Effector memory CD4-positive, alpha-beta T cell (primary cell): ENCODE measurements at regions not wholly inside any gene's neighbourhood (a gene's known extent, or its start where the extent isn't known, plus 50 kb on each side); places are given as distances from the start of the nearest gene placed in this dataset.

Experiments used
- DNase-seq, 3 donors: peaks; one replicate each; pipeline ENCODE4 v3.0.0-alpha.2; 2020
- H3K27ac ChIP-seq: 2 replicates; pipeline ENCODE4 v1.7.0; 2013; ENCODE audit warnings: mild to moderate bottlenecking, low read length, moderate library complexity; ENCODE audit not compliant: insufficient read depth, poor library complexity, severe bottlenecking
- H3K27me3 ChIP-seq: replicated peaks from 2 replicates; pipeline ENCODE4 v1.7.0; 2013; ENCODE audit warnings: mild to moderate bottlenecking, low read length; ENCODE audit not compliant: insufficient read depth, control insufficient read depth, poor library complexity, severe bottlenecking
- H3K36me3 ChIP-seq: 2 replicates; pipeline ENCODE4 v1.7.0; 2013; ENCODE audit warnings: mild to moderate bottlenecking, low read length, moderate library complexity; ENCODE audit not compliant: control insufficient read depth, insufficient read depth
- H3K4me1 ChIP-seq: 2 replicates; pipeline ENCODE4 v1.7.0; 2013; ENCODE audit warnings: low read length, mild to moderate bottlenecking; ENCODE audit not compliant: control insufficient read depth, insufficient read depth, poor library complexity, severe bottlenecking
- H3K4me3 ChIP-seq: 2 replicates; pipeline ENCODE4 v1.7.0; 2013; ENCODE audit warnings: low read length, low read depth, mild to moderate bottlenecking; ENCODE audit not compliant: insufficient read depth, poor library complexity, severe bottlenecking
- H3K9me3 ChIP-seq: 2 replicates; pipeline ENCODE4 v1.7.0; 2013; ENCODE audit warnings: mild to moderate bottlenecking, low read length, moderate library complexity; ENCODE audit not compliant: control insufficient read depth

DNA sequence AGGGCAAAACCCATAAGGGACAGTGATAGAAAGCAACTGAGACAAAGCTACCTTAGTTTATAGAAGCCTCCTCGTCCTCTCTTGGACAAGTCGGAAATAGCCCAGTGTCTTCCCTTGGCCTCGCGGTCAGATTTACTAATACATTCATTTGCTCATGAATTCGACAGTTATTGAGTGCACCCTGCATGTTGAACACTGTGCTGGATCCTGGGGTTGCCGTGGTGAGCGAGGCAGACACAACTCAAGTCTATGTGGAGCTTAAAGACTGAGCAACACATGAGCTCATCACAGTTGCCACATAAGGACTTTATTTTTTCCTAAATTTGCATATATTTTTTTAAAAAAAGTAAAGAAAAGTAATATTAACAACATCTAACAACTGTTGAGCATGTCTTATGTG, 411.1 kb upstream of the ITGA1 start:
- Histone ChIP-seq H3K4me3 (no peak overlapping the region), H3K27ac (no peak overlapping the region), H3K36me3 (no peaks in the 10 kb centered on the region), H3K4me1 (no peaks in the 10 kb centered on the region), H3K9me3 (no peaks in the 10 kb centered on the region), H3K27me3 (no peaks in the 10 kb centered on the region)
- DNase-seq: no peak

DNA sequence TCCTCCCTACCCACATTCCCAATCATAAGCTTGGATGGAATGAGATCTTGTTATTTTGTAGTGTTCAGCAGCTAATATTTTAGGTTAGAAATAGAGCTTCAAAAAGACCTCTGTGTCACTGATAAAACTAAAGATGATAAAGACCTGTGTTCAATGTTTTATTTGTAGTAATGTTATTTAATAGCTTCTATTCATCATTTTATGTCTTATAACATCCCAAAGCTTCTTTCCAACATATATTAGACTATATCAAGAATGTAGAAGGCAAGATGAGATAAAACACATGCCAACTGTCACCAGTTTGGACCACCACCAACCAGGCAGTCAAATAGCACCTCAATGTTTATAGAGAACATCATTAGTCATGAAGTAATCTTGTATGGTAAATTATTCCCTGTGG, 409.5 kb upstream of the ITGA1 start:
- H3K27me3 ChIP-seq: no peaks in the 10 kb centered on the region
- no peak for DNase-seq
- no peaks in the 10 kb centered on the region for H3K36me3 ChIP-seq
- no peak overlapping the region for H3K4me3 ChIP-seq
- no peaks in the 10 kb centered on the region for H3K4me1 ChIP-seq
- no peaks in the 10 kb centered on the region for H3K9me3 ChIP-seq
- H3K27ac ChIP-seq: no peak overlapping the region

DNA sequence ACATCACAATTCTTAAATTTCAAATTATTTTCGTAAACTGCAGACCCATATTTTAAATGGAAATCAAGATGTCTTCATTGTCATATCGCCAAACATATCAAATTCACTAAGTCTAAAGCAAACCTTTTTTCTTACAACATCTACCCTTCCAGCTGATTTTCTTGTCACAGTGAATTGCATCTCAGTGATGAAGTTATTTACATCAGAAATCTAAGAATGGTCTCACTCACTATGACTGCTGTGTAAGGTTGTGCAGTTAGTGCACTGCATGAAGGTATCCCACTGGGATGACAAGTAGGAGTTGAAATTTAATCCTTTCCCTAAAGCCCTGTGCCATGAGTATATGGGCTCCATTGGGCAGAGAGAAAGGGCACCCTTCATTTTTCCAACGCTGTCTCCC, 399.4 kb upstream of the ITGA1 start:
- Histone ChIP-seq H3K27ac (no peak overlapping the region), H3K4me3 (no peak overlapping the region), H3K9me3 (no peaks in the 10 kb centered on the region), H3K36me3 (no peaks in the 10 kb centered on the region), H3K4me1 (no peaks in the 10 kb centered on the region), H3K27me3 (no peaks in the 10 kb centered on the region)
- no peak for DNase-seq

DNA sequence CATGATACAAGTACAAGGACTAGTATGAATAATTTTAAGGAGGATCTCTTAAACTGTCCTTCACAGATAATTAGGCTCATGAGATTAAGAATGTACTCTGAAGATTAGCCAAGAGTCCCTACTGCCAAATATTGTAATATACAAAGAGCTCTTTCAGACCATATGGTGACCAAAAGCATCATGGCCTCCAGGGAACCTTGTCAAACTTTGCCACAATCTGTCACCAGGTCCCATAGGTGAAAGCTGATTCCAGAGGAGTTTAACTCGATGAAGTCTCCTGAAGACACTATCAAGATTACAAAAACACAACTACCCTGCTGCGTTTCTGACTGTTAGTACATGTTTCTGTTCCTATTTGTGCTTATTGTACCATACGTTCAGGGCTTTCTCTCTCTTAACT, 395.4 kb upstream of the ITGA1 start:
- Histone ChIP-seq H3K4me1 (no peaks in the 10 kb centered on the region), H3K9me3 (no peaks in the 10 kb centered on the region), H3K27me3 (no peaks in the 10 kb centered on the region), H3K27ac (no peak overlapping the region), H3K4me3 (no peak overlapping the region), H3K36me3 (no peaks in the 10 kb centered on the region)
- DNase-seq: no peak

DNA sequence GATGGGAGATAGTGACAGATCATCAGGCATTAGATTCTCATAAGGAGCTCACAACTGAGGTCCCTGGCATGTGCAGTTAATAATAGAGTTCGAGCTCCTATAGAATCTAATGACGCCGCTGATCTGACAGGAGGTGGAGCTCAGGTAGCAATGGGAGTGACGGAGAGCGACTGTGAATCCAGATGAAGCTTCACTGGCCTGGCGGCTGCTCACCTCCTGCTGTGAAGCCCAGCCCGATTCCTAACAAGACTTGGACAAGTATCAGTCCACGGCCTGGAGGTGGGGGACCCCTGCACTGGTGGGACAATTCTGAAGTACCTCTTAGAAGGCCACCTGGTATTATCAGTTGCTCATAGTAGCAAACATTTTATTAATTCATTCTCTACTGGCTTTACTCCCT, 377.9 kb upstream of the ITGA1 start:
- Histone ChIP-seq H3K36me3 (no peaks in the 10 kb centered on the region), H3K4me1 (no peaks in the 10 kb centered on the region), H3K27ac (no peak overlapping the region), H3K27me3 (no peaks in the 10 kb centered on the region), H3K9me3 (no peaks in the 10 kb centered on the region), H3K4me3 (no peak overlapping the region)
- DNase-seq: no peak

DNA sequence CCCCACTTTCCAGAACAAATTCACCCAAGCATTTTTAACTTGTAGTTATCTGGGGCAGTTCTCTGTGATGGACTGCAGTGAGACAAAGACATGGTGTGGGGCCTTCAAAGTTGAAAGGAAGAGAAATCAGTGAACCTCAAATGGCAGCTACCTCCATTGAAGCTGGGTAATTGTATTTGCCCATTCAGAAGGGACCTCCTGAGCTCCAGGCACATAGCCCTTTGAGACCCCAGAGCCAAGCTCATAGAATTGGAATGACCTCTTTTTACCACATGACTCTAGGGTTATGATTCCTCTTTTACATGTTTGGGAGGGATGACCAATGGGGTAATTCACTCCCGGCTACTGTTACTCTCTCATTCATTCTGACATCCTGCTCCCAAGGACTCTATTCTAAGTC, 368.4 kb upstream of the ITGA1 start:
- no peaks in the 10 kb centered on the region for H3K36me3 ChIP-seq
- H3K27me3 ChIP-seq: no peaks in the 10 kb centered on the region
- no peak overlapping the region for H3K4me3 ChIP-seq
- no peak for DNase-seq
- no peak overlapping the region for H3K27ac ChIP-seq
- no peaks in the 10 kb centered on the region for H3K4me1 ChIP-seq
- H3K9me3 ChIP-seq: no peaks in the 10 kb centered on the region

DNA sequence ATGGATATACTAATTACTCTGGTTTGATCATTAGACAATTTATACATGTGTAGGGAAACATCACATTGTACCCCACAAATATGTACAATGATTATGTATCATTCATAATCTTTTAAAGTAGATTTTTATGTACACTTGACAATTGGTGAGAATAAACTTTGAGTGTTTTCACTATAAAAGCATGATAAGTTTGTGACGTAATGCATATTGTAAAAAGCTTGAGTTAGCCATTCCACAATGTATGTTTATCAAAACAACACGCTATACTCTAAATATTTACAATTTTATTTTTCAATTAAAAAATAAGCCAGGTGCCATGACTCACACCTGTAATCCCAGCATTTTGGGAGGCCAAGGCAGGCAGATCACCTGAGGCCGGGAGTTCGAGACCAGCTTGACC, 360.1 kb upstream of the ITGA1 start:
- Histone ChIP-seq H3K4me1 (no peaks in the 10 kb centered on the region), H3K27ac (no peak overlapping the region), H3K4me3 (no peak overlapping the region), H3K9me3 (no peaks in the 10 kb centered on the region), H3K36me3 (no peaks in the 10 kb centered on the region), H3K27me3 (no peaks in the 10 kb centered on the region)
- DNase-seq: no peak

DNA sequence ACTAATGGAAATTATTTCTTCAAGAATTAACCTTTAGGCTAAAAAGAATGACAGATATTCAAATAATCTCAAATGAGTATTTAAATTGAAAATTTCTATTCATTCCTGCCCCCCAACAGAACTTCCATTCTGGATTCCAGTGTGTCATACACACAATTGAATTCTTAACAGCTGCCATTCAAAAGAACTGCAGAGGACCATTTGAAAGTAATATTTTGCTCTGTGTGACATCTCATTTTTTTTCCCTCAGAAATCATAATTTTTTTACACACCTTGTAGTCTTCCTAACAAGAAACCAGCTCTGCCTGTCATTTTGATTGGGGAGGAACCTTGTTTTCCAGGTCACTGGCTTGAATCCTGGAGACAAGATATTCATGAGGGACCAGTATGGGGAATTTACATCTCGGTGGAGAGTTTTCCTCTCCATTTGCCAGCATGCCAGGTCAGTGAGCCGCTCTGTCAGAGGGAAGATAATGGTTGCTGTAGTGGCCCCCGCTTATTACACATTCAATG, 358.7 kb upstream of the ITGA1 start:
- Histone ChIP-seq H3K36me3 (no peaks in the 10 kb centered on the region), H3K27ac (no peak overlapping the region), H3K9me3 (no peaks in the 10 kb centered on the region), H3K4me1 (no peaks in the 10 kb centered on the region), H3K4me3 (no peak overlapping the region), H3K27me3 (no peaks in the 10 kb centered on the region)
- no peak for DNase-seq

DNA sequence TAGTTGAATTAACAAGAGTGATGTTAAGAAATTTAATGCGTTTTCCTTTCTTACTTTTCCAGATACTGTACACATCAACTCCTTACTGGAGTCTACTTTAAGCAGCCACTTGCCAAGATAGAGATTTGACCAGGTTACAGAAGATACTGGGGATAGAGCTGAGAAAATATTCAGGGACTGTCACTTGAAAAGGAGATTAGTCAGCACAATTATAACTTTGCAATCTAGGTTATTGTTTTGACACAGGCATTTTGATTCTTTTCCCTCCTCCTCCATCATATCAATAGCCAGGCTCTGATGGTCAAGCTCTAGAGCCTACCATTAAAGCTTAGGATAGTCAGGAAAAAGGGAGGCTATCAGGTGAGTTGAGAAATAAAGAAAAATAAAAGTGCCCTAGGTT, 345.9 kb upstream of the ITGA1 start:
- H3K36me3 ChIP-seq: no peaks in the 10 kb centered on the region
- no peak overlapping the region for H3K4me3 ChIP-seq
- no peaks in the 10 kb centered on the region for H3K4me1 ChIP-seq
- no peak for DNase-seq
- no peaks in the 10 kb centered on the region for H3K9me3 ChIP-seq
- H3K27ac ChIP-seq: no peak overlapping the region
- H3K27me3 ChIP-seq: no peaks in the 10 kb centered on the region

DNA sequence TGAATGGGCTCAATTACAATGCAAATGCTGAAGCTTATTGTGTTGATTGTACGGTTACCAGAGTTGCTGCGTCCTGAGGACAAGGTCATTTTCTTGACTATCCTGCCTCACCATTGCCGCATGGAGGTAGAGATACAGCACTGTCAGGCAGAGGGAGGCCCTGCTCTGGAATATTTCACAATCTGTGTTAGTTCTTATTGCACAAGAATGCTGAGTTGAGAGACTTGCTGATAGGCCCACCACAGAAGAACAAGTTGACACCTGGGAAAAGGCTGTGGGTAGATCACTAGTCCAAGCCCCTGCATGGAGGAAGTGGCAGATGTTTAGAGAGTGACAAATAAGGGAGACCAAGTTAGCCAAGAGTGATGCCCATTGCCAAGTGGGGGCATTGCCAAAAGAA, 344.5 kb upstream of the ITGA1 start:
- no peaks in the 10 kb centered on the region for H3K9me3 ChIP-seq
- H3K27ac ChIP-seq: no peak overlapping the region
- H3K36me3 ChIP-seq: no peaks in the 10 kb centered on the region
- no peak overlapping the region for H3K4me3 ChIP-seq
- H3K27me3 ChIP-seq: no peaks in the 10 kb centered on the region
- DNase-seq: no peak
- H3K4me1 ChIP-seq: no peaks in the 10 kb centered on the region

DNA sequence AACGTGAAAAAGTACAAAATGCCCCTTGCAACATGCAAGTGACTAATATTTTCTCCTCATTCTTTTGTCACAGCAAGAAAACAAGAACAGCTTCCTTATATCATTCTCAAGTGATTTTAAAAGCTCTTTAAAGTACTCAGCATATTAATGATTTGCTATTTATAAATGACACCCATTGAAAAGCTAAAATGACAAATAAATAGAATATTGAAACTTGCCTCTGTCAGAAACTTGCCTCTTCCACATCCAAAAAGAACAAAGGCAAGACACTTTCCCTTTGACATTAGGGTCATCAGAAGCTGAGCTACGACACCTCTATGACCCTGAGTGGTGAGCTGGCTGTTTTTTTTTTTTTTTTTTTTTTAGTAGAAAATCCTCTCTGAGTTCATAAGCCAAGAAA, 339.6 kb upstream of the ITGA1 start:
- H3K4me1 ChIP-seq: no peaks in the 10 kb centered on the region
- H3K4me3 ChIP-seq: no peak overlapping the region
- no peaks in the 10 kb centered on the region for H3K9me3 ChIP-seq
- H3K27me3 ChIP-seq: no peaks in the 10 kb centered on the region
- no peak for DNase-seq
- H3K36me3 ChIP-seq: no peaks in the 10 kb centered on the region
- H3K27ac ChIP-seq: no peak overlapping the region
